ENCODE measurements at regions not wholly inside any gene's neighbourhood (a gene's known extent, or its start where the extent isn't known, plus 50 kb on each side); places are given as distances from the start of the nearest gene placed in this dataset.
A peak's percentile ranks its signal among the peaks of the same experiment; 100 is the strongest.

DNA sequence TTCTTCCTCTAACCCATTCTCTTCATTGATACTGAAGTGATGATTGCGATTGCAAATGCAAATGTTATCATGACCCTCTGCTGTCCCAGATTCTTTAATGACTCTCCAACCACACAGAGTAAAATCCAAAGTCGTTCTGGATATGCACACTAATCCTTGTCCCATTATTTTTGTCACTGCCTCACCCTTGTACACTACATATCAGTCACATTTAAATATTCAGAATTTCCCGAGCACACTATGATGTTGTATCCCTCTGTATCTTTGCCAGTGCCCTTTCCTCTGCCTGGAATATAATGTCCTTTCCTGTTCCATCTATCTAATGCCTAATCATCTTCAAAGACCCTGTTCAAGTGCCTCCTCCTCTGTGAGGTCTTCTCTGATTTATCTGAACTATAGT, 55.4 kb upstream of the MMP13 start:
- H3K79me2 ChIP-seq (ENCODE audit: insufficient read depth) = no peaks in the 10 kb centered on the region
- DNase-seq = no peak
- H3K4me3 ChIP-seq = no peak overlapping the region
- H3K4me2 ChIP-seq (ENCODE audit: unreplicated experiment) = no peak overlapping the region
- 35 to 52% methylated on average over 3 of the region's 3 CpGs for WGBS, 2 experiments (ENCODE audit: low coverage in 1 of 2, low lambda C conversion rate in 2 of 2, missing lambda C conversion rate in 2 of 2)
- in situ Hi-C loops (cut with MboI) = no loop called here
- no peak overlapping the region for H3K27ac ChIP-seq
- no peaks in the 10 kb centered on the region for H3K9me2 ChIP-seq (ENCODE audit: insufficient read depth)
- H3K4me1 ChIP-seq (ENCODE audit: insufficient read depth) = peaks cover 12% of the 10 kb centered on the region
- H2AFZ ChIP-seq = no peak overlapping the region
- TF ChIP-seq EZH2phosphoT487 (IDR thresholded peaks at IDR 0.05; ENCODE audit: insufficient read depth, low read depth) (no peak), EZH2 (IDR thresholded peaks at IDR 0.05; ENCODE audit: insufficient read depth, poor library complexity, severe bottlenecking) (no peak)
- no peaks in the 10 kb centered on the region for H3K36me3 ChIP-seq (ENCODE audit: low read depth)
- H4K20me1 ChIP-seq (ENCODE audit: insufficient read depth) = no peaks in the 10 kb centered on the region
- H3K9ac ChIP-seq = no peak overlapping the region
- no peaks in the 10 kb centered on the region for H3K27me3 ChIP-seq (replicated peaks; ENCODE audit: insufficient read depth)
- H3K9me3 ChIP-seq (ENCODE audit: low read depth) = no peaks in the 10 kb centered on the region
- H3F3A ChIP-seq (ENCODE audit: insufficient read depth) = peaks cover 8% of the 10 kb centered on the region; the same call in 1 of the 2 replicates

DNA sequence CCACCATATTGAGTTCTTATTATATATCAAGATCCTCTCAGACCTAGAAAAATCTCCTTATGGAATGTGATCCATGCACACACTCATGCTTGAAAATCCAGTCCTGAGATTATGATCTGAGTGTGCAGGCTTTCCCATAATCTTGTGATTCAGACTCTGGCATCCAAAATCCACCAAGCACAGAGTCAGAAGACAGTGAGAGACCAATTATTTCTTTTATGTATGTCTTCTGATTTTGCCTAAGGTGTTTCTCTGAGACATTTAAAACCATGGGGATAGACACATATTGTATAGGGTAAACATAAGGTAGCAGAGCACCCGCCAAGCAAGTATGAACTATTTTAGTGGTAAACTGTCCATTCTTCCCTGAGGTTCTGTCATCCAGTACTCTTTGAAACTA, 52.0 kb upstream of the MMP13 start:
- no peak overlapping the region for H3K4me3 ChIP-seq
- peak overlapping the region; percentile 13 for H3K4me2 ChIP-seq (ENCODE audit: unreplicated experiment)
- WGBS, 2 experiments (ENCODE audit: low coverage in 1 of 2, low lambda C conversion rate in 2 of 2, missing lambda C conversion rate in 2 of 2) = 43 to 64% methylated on average over 1 of the region's 1 CpG
- in situ Hi-C loops (cut with MboI) = no loop called here
- no peaks in the 10 kb centered on the region for H3K36me3 ChIP-seq (ENCODE audit: low read depth)
- no peak for TF ChIP-seq EZH2phosphoT487 (IDR thresholded peaks at IDR 0.05; ENCODE audit: insufficient read depth, low read depth)
- TF ChIP-seq EZH2 (IDR thresholded peaks at IDR 0.05; ENCODE audit: insufficient read depth, poor library complexity, severe bottlenecking) = no peak
- no peaks in the 10 kb centered on the region for H3K27me3 ChIP-seq (replicated peaks; ENCODE audit: insufficient read depth)
- H3F3A ChIP-seq (ENCODE audit: insufficient read depth) = peaks cover 8% of the 10 kb centered on the region; the same call in 1 of the 2 replicates
- H2AFZ ChIP-seq = peak overlapping the region; percentile 28; the same call in 1 of the 2 replicates
- peak; percentile 75 for DNase-seq
- peak overlapping the region; percentile 33 for H3K27ac ChIP-seq
- H3K79me2 ChIP-seq (ENCODE audit: insufficient read depth) = no peaks in the 10 kb centered on the region
- H4K20me1 ChIP-seq (ENCODE audit: insufficient read depth) = no peaks in the 10 kb centered on the region
- H3K9me3 ChIP-seq (ENCODE audit: low read depth) = no peaks in the 10 kb centered on the region
- H3K4me1 ChIP-seq (ENCODE audit: insufficient read depth) = peaks cover 12% of the 10 kb centered on the region
- no peak overlapping the region for H3K9ac ChIP-seq
- H3K9me2 ChIP-seq (ENCODE audit: insufficient read depth) = no peaks in the 10 kb centered on the region

Measured in GM23248 (cell line).